ENCODE measurements at regions not wholly inside any gene's neighbourhood (a gene's known extent, or its start where the extent isn't known, plus 50 kb on each side); places are given as distances from the start of the nearest gene placed in this dataset.

DNA sequence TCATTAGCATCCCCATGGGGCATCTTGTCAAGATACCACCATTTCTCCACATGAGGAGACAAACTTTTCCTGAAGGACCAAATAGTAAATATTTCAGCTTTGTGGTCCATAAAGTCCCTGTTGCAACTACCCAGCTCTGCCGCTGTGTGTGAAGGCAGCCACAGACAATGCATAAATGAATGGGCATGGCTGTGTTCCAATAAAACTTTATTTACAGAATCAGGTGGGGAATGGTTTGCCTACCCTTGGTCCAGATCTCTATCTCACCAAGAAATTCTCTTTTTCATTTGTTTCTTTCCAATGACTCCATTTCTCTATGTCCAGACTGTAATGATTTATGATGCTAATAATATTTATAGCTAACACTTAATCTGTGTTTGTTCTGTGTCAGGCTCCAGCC is 409.3 kb upstream of the TBX3 start:
- no peak for DNase-seq (ENCODE audit: low read depth, low spot score)
- H3K4me3 ChIP-seq (ENCODE audit: low read depth, low read length) = no peak overlapping the region
- in situ Hi-C loops (cut with HindIII; ENCODE audit: low sequenced_read_pairs) = no loop called here
- TF ChIP-seq, protein P1, sequence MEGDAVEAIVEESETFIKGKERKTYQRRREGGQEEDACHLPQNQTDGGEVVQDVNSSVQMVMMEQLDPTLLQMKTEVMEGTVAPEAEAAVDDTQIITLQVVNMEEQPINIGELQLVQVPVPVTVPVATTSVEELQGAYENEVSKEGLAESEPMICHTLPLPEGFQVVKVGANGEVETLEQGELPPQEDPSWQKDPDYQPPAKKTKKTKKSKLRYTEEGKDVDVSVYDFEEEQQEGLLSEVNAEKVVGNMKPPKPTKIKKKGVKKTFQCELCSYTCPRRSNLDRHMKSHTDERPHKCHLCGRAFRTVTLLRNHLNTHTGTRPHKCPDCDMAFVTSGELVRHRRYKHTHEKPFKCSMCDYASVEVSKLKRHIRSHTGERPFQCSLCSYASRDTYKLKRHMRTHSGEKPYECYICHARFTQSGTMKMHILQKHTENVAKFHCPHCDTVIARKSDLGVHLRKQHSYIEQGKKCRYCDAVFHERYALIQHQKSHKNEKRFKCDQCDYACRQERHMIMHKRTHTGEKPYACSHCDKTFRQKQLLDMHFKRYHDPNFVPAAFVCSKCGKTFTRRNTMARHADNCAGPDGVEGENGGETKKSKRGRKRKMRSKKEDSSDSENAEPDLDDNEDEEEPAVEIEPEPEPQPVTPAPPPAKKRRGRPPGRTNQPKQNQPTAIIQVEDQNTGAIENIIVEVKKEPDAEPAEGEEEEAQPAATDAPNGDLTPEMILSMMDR (IDR thresholded peaks at IDR 0.05; ENCODE audit: low read depth, low read length) = no peak

DNA sequence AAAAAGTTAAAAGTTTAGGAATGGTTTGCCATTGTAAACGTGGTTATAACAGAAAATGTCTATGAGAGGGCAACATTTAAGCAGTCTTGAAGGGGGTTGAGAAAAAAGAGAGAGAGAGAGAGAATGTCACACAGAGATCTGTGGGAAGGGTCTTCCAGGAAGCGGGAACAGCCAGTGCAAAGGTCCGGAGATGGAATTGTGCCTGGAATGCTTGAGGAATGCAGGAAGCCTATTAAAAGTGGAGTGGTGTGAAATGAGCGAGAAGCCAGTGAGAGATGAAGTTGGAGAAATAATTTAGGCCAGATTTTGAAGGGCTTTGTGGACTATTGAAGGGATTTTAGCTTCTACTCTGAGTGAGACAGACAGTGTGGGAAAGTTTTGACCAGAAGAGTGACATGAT is 406.8 kb upstream of the TBX3 start:
- no peak overlapping the region for H3K4me3 ChIP-seq (ENCODE audit: low read depth, low read length)
- DNase-seq (ENCODE audit: low read depth, low spot score) = no peak
- TF ChIP-seq, protein P1 (IDR thresholded peaks at IDR 0.05; ENCODE audit: low read depth, low read length) = no peak
- in situ Hi-C loops (cut with HindIII; ENCODE audit: low sequenced_read_pairs) = no loop called here

DNA sequence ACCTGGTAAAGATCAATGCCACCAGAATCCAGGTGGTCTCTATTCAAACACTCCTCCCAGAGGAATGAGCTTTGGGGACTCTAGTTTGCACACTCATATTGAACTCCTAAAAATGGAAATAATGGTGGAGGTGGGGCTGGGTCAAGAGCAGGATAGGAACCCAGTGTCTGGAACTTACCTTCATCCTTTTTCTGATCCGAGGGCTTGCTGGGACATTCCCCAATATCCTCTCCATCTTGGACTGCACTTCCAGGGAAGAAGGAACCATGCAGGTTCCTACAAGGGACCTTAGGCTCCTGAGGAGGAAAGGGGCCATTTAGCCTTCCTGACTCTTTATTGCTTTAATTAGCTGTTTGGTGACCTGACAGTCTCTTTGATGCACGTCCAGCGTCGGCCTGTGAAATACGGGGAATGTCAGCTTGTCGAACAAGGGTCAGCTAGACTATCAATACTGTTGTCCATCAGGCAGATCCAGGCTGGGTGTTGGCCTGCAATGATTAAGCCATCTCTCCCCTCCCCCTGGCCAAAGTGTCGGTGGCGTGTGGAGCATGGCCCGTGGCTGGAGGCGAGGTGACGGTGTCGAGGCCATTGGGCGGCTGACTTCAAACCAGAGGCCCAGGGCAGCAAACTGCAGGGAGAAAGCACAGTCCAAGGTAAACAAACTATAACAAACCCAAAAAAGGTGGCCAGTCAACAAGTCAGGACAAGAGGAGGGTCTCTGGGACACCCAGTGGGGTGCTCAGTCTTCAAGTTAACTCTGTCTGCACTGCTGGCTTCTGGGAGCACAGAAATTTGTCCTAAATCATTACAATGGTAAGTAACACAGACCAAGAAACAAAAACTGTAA is 405.2 kb upstream of the TBX3 start:
- in situ Hi-C loops (cut with HindIII; ENCODE audit: low sequenced_read_pairs) = no loop called here
- TF ChIP-seq, protein P1 (IDR thresholded peaks at IDR 0.05; ENCODE audit: low read depth, low read length) = no peak
- DNase-seq (ENCODE audit: low read depth, low spot score) = no peak
- no peak overlapping the region for H3K4me3 ChIP-seq (ENCODE audit: low read depth, low read length)

DNA sequence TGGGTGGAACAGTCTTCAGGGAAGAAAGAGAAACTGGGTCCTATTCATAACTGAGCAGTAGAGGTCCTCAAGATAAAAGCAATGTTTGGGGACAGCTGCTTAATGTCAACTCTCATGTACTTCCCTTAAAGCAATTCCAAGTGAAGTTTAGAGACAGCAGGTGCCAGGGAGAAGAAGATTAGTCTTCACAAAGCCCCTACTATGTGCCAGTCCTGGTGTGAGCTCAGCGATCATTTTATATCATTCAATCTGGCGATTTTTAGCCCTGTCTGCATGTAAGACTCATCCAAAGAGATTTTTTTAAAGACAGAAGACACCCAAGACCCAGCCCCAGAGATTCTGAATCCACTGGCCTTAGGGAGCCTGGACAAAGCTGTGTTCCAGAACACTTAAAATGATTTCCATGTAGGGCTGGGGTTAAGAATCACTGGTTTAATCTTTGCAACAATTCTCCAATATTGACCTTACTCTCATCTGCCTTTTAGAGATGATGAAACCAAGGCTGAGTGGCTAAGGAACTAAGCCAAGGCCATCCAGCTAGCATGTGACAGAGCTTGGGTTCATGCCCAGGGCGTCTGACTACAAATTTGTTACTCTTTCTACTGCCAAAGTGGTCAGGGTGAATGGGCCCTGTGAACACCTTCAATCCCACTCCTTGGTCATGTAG is 404.5 kb upstream of the TBX3 start:
- in situ Hi-C loops (cut with HindIII; ENCODE audit: low sequenced_read_pairs) = no loop called here

DNA sequence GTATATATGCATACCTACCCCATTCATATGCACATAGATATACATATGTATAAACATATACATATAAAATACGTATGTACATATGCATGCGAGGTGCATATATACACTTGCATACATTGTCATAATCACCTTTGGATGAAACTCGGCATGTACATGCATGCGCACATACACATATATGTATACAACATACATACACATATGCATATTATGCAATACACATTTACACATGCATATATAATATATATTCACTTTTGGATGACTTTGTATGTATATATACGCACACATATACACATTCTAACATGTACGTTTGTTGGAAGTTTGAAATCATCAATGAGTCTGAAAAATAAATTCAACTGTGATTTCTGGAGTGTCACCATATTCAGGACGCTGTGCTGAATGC is 401.6 kb upstream of the TBX3 start:
- DNase-seq (ENCODE audit: low read depth, low spot score) = no peak
- in situ Hi-C loops (cut with HindIII; ENCODE audit: low sequenced_read_pairs) = no loop called here
- no peak overlapping the region for H3K4me3 ChIP-seq (ENCODE audit: low read depth, low read length)
- TF ChIP-seq, protein P1 (IDR thresholded peaks at IDR 0.05; ENCODE audit: low read depth, low read length) = no peak

More for the DNA sequence above, 404.5 kb upstream of the TBX3 start:
- no peak overlapping the region for H3K4me3 ChIP-seq (ENCODE audit: low read depth, low read length)
- no peak for DNase-seq (ENCODE audit: low read depth, low spot score)
- TF ChIP-seq, protein P1 (IDR thresholded peaks at IDR 0.05; ENCODE audit: low read depth, low read length) = no peak

DNA sequence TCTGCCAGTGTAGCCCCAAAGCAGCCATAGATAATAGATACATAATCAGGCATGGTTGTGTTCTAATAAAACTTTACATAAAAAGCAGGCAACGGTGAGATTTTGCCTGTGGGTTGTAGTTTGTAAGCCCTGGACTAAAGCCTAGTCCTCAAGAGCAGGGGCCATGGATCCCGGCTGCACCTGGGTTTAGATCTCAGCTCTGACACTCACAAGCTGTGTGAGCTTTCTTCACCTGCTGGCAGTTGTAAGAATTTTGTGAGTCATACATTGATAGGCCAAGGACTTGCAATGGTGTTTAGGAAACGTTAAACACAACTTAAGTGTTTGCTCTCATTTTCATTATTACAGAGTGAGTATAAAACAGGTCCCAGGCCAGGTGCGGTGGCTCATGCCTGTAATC is 395.8 kb upstream of the TBX3 start:
- no peak for DNase-seq (ENCODE audit: low read depth, low spot score)
- in situ Hi-C loops (cut with HindIII; ENCODE audit: low sequenced_read_pairs) = no loop called here
- H3K4me3 ChIP-seq (ENCODE audit: low read depth, low read length) = no peak overlapping the region
- TF ChIP-seq, protein P1 (IDR thresholded peaks at IDR 0.05; ENCODE audit: low read depth, low read length) = no peak

Measured in astrocyte of the spinal cord (primary cell).